Body of pancreas (tissue), 4 donors: ENCODE measurements at regions not wholly inside any gene's neighbourhood (a gene's known extent, or its start where the extent isn't known, plus 50 kb on each side); places are given as distances from the start of the nearest gene placed in this dataset.

Experiments
- ATAC-seq: fragments of 150-250 bp; one replicate; pipeline ENCODE4 v1.9.1; 2016
- DNase-seq, 4 donors: peaks; one replicate each; pipeline ENCODE4 v3.0.0-alpha.2; 2019
- H3K27ac ChIP-seq, 4 donors: fragments of 200-600 bp; sonication (generic); 1 replicate in 3 of 4; 2 replicates in 1 of 4; pipeline versions ENCODE4 v1.5.1 to v1.6.1; 2016 to 2019; ENCODE audit warnings: mild to moderate bottlenecking in 1 of 4, mixed read lengths in 1 of 4, moderate library complexity in 1 of 4
- H3K27me3 ChIP-seq, 2 donors: fragments of 200-600 bp; sonication (generic); one replicate each; pipeline ENCODE4 v1.6.0; 2016; ENCODE audit warnings: mild to moderate bottlenecking in 1 of 2
- H3K36me3 ChIP-seq, 2 donors: fragments of 200-600 bp; sonication (generic); replicated peaks in 1 of 2; 2 replicates each; pipeline ENCODE4 v1.5.1; 2016; ENCODE audit warnings: low read depth in 2 of 2; ENCODE audit not compliant: insufficient read depth in 1 of 2
- H3K4me1 ChIP-seq: fragments of 200-600 bp; sonication (generic); one replicate; pipeline ENCODE4 v1.6.0; 2016
- H3K4me3 ChIP-seq, 2 donors: fragments of 200-600 bp; sonication (generic); 1 replicate in 1 of 2; 2 replicates in 1 of 2; pipeline ENCODE4 v1.5.1; 2016 to 2019
- H3K9me3 ChIP-seq, 3 donors: fragments of 200-600 bp; sonication (generic); 1 replicate in 2 of 3; 2 replicates in 1 of 3; pipeline ENCODE4 v1.5.1; 2016
- POLR2A ChIP-seq, 3 donors: fragments of 450-650 bp; IDR thresholded peaks; one replicate each; pipeline ENCODE4 v1.6.1; 2016; ENCODE audit warnings: antibody characterized with exemption in 3 of 3, mild to moderate bottlenecking in 2 of 3
- WGBS, 2 donors: methylation state at CpG; one replicate each; pipeline ENCODE4 v1.1.5; 2017; 5-methylcytosine and 5-hydroxymethylcytosine counted together
- intact Hi-C: fragments of 100-400 bp; cut with DNase I; formaldehyde crosslinking; loops from one replicate; pipeline ENCODE4 v1.15.1; 2023
- TF ChIP-seq, protein P1 (sequence below), 7 experiments: fragments of 450-650 bp in 4 of 7; fragments of 200-600 bp in 3 of 7; sonication (generic) in 3 of 7; IDR thresholded peaks; one replicate each; pipeline ENCODE4 v1.5.1; 2016 to 2019; ENCODE audit warnings: antibody characterized with exemption in 7 of 7

DNA sequence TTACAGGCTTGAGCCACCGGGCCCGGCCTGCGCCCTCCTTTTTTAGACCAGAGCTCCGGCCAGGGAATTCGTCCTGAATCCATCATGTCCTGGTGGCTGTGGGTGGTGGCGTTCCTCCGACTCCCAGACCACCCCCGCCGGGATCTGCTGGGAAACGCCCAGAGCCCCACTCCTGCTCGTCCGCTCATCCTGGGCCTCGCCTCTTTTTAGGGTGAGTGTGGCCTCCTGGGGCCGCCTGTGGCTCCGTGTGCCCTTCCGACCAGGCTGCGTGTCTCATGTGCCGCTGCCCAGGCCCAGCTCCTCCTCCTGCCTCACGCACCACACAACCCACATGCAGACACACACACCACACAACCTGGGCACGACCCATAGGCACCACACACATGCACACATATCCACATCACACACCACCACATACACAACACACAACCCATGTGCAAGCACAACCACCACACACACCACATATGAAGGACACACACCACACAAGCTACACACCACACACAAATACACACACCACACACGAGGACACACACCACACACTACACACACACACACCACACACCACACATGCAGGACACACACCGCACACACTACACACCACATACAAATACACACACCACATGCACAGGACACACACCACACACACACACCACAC, 946.2 kb downstream of the BRD1 start:
- Histone ChIP-seq H3K36me3 (no peaks in the 10 kb centered on the region), H3K9me3 (no peaks in the 10 kb centered on the region), H3K4me1 (no peaks in the 10 kb centered on the region), H3K4me3 (no peak overlapping the region), H3K27me3 (peaks cover 0 to 3% of the 10 kb centered on the region in 2 donors), H3K27ac (no peak overlapping the region)
- no peak for TF ChIP-seq POLR2A (IDR thresholded peaks at IDR 0.05)
- TF ChIP-seq, protein P1, sequence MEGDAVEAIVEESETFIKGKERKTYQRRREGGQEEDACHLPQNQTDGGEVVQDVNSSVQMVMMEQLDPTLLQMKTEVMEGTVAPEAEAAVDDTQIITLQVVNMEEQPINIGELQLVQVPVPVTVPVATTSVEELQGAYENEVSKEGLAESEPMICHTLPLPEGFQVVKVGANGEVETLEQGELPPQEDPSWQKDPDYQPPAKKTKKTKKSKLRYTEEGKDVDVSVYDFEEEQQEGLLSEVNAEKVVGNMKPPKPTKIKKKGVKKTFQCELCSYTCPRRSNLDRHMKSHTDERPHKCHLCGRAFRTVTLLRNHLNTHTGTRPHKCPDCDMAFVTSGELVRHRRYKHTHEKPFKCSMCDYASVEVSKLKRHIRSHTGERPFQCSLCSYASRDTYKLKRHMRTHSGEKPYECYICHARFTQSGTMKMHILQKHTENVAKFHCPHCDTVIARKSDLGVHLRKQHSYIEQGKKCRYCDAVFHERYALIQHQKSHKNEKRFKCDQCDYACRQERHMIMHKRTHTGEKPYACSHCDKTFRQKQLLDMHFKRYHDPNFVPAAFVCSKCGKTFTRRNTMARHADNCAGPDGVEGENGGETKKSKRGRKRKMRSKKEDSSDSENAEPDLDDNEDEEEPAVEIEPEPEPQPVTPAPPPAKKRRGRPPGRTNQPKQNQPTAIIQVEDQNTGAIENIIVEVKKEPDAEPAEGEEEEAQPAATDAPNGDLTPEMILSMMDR (IDR thresholded peaks at IDR 0.05), result no peak
- WGBS, 2 donors, result 88% methylated on average over 21 to 22 of the region's 22 CpGs
- intact Hi-C loops, result no loop called here
- ATAC-seq (no peak), DNase-seq (no peak)

DNA sequence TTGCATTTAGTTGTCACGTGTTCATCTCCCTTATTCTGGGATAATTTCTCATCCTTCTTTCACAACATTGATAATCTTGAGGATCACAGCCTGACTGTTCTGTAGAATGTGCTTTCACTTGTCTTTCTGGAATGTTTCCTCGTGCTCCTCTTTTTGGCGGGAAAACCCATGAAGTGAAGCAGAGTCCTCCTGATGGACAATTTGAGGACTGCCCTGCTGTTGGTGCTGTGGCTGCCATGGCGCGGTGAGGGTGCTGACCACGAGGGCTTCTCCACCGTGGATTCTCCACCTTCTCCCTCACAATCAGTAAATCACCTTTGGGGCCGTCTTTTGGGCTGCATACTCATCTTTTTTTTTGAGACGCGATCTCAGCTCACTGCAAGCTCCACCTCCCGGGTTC, 946.9 kb downstream of the BRD1 start:
- intact Hi-C loops, result no loop called here
- H3K36me3 ChIP-seq, result no peaks in the 10 kb centered on the region
- TF ChIP-seq POLR2A (IDR thresholded peaks at IDR 0.05), result no peak
- TF ChIP-seq, protein P1 (IDR thresholded peaks at IDR 0.05), result no peak
- no peak overlapping the region for H3K4me3 ChIP-seq
- H3K9me3 ChIP-seq, result no peaks in the 10 kb centered on the region
- DNase-seq (no peak), ATAC-seq (no peak)
- H3K27ac ChIP-seq, result no peak overlapping the region
- no peaks in the 10 kb centered on the region for H3K4me1 ChIP-seq
- 80 to 82% methylated on average over 11 of the region's 11 CpGs for WGBS, 2 donors
- peaks cover 0 to 3% of the 10 kb centered on the region in 2 donors for H3K27me3 ChIP-seq

DNA sequence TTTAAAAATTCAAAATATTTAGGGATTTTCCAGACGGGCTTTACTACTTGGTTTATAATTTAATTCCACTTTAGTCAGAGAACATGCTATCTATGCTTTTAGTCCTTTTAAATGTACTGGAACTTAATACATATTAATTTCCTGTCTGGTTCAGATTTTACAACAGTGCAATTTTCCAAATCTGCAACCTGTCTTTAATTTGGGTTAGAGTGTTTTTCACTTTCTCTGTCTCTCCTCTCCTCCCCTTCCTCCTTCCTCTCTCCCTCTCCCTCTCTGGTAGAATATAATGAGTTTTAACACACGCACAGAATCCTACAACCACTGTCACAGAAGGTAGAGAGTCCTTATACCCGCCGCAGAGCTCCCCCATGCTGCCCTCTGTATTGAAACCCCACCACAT, 950.7 kb downstream of the BRD1 start:
- Histone ChIP-seq H3K9me3 (no peaks in the 10 kb centered on the region), H3K4me3 (no peak overlapping the region), H3K27ac (no peak overlapping the region), H3K4me1 (no peaks in the 10 kb centered on the region), H3K36me3 (no peaks in the 10 kb centered on the region), H3K27me3 (peaks cover 0 to 3% of the 10 kb centered on the region in 2 donors)
- DNase-seq, result no peak
- intact Hi-C loops, result no loop called here
- ATAC-seq, result no peak
- no peak for TF ChIP-seq POLR2A (IDR thresholded peaks at IDR 0.05)
- TF ChIP-seq, protein P1 (IDR thresholded peaks at IDR 0.05), result no peak
- 55 to 58% methylated on average over 4 of the region's 4 CpGs for WGBS, 2 donors

DNA sequence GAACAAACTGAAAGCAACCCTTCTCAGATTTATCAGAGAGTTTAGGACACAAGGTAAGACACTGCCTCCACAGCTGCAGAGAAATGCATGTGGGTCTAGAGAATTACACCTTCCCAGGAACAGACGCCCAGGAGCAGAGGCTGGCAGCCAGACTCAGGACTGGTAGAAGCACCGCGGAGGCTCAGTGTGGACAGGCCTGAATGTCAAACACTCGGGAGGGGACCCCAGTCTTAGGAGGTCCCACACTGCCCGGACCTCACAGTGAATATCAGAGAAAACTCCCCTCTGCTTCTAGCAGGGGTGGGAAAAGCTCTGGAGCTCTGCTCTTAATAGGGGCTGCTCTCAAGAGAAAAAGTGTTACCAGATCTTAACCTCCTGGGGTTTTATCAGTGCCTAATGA, 952.7 kb downstream of the BRD1 start:
- no peak overlapping the region for H3K4me3 ChIP-seq
- DNase-seq (no peak), ATAC-seq (no peak)
- TF ChIP-seq, protein P1 (IDR thresholded peaks at IDR 0.05), result no peak
- TF ChIP-seq POLR2A (IDR thresholded peaks at IDR 0.05), result no peak
- no peaks in the 10 kb centered on the region for H3K9me3 ChIP-seq
- H3K27ac ChIP-seq, result no peak overlapping the region
- H3K36me3 ChIP-seq, result no peaks in the 10 kb centered on the region
- WGBS, 2 donors, result 31 to 38% methylated on average over 3 to 5 of the region's 5 CpGs
- H3K4me1 ChIP-seq, result no peaks in the 10 kb centered on the region
- intact Hi-C loops, result no loop called here
- H3K27me3 ChIP-seq, result peaks cover 0 to 3% of the 10 kb centered on the region in 2 donors

DNA sequence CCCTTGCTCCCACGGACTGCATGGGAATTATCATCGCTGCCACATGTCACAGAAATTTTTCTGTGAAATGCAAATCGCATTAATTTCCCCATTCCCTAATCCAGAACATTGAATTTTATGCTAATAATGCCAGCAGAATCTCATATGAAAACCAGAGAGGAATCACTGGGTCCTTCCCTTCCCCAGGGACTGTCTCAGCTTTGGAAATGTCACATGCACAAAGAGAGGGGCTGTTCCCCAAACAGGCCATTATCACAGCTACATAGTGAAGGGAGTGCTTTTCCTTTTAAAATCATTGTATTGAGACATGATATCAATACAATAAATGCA, 954.5 kb downstream of the BRD1 start:
- WGBS, 2 donors, result 46 to 76% methylated on average over 3 of the region's 3 CpGs
- Histone ChIP-seq H3K27me3 (no peaks in the 10 kb centered on the region), H3K4me3 (no peak overlapping the region), H3K9me3 (no peaks in the 10 kb centered on the region), H3K27ac (no peak overlapping the region), H3K4me1 (no peaks in the 10 kb centered on the region), H3K36me3 (no peaks in the 10 kb centered on the region)
- DNase-seq (no peak), ATAC-seq (no peak)
- TF ChIP-seq, protein P1 (IDR thresholded peaks at IDR 0.05), result no peak
- no peak for TF ChIP-seq POLR2A (IDR thresholded peaks at IDR 0.05)
- intact Hi-C loops, result no loop called here
